MM.1S (cell line): ENCODE measurements at regions not wholly inside any gene's neighbourhood (a gene's known extent, or its start where the extent isn't known, plus 50 kb on each side); places are given as distances from the start of the nearest gene placed in this dataset.

Experiments
- DNase-seq: peaks from one replicate; pipeline ENCODE4 v3.0.0-alpha.2; 2015
- H2AFZ ChIP-seq: fragments of 300-600 bp; sonication (generic); 2 replicates; pipeline ENCODE4 v1.6.0; 2016; ENCODE audit warnings: antibody characterized with exemption, low read length
- H3F3A ChIP-seq: fragments of 300-600 bp; sonication (generic); 2 replicates; pipeline ENCODE4 v1.6.1; 2016; ENCODE audit warnings: mild to moderate bottlenecking, antibody characterized with exemption, low read length, moderate library complexity, mixed read lengths; ENCODE audit not compliant: insufficient read depth
- H3K27ac ChIP-seq: fragments of 300-600 bp; sonication (generic); 2 replicates; pipeline ENCODE4 v1.5.1; 2016; ENCODE audit warnings: mild to moderate bottlenecking, low read length
- H3K27me3 ChIP-seq: fragments of 300-600 bp; sonication (generic); replicated peaks from 2 replicates; pipeline ENCODE4 v1.6.0; 2016; ENCODE audit warnings: low read length; ENCODE audit not compliant: insufficient read depth
- H3K36me3 ChIP-seq: fragments of 300-600 bp; sonication (generic); replicated peaks from 2 replicates; pipeline ENCODE4 v1.6.1; 2016; ENCODE audit warnings: mild to moderate bottlenecking, low read length, mixed read lengths; ENCODE audit not compliant: insufficient read depth
- H3K4me1 ChIP-seq: fragments of 300-600 bp; sonication (generic); 2 replicates; pipeline ENCODE4 v1.6.1; 2016; ENCODE audit warnings: low read length, mixed read lengths
- H3K4me2 ChIP-seq: fragments of 300-600 bp; sonication (generic); 2 replicates; pipeline ENCODE4 v1.6.0; 2016; ENCODE audit warnings: low read depth, low read length
- H3K4me3 ChIP-seq: fragments of 300-600 bp; sonication (generic); 2 replicates; pipeline ENCODE4 v1.5.1; 2016; ENCODE audit warnings: low read length, mixed read lengths
- H3K79me2 ChIP-seq: fragments of 300-600 bp; sonication (generic); 2 replicates; pipeline ENCODE4 v1.6.1; 2016; ENCODE audit warnings: mixed run types, low read length, mixed read lengths
- H3K9ac ChIP-seq: fragments of 300-600 bp; sonication (generic); 2 replicates; pipeline ENCODE4 v1.6.1; 2016; ENCODE audit warnings: low read length, mixed read lengths
- H3K9me2 ChIP-seq: fragments of 300-600 bp; sonication (generic); replicated peaks from 2 replicates; pipeline ENCODE4 v1.6.1; 2016; ENCODE audit warnings: mild to moderate bottlenecking, low read length, mixed read lengths; ENCODE audit not compliant: insufficient read depth
- H3K9me3 ChIP-seq: fragments of 300-600 bp; sonication (generic); replicated peaks from 2 replicates; pipeline ENCODE4 v1.6.1; 2016; ENCODE audit warnings: mild to moderate bottlenecking, low read length, mixed read lengths; ENCODE audit not compliant: insufficient read depth
- H4K20me1 ChIP-seq: fragments of 300-600 bp; sonication (generic); 2 replicates; pipeline ENCODE4 v1.6.1; 2016; ENCODE audit warnings: mild to moderate bottlenecking, low read length, moderate library complexity, mixed read lengths; ENCODE audit not compliant: insufficient read depth
- CTCF ChIP-seq: fragments of 300-600 bp; sonication (generic); IDR thresholded peaks from 2 replicates; pipeline ENCODE4 v1.5.1; 2016; ENCODE audit warnings: antibody characterized with exemption, low read length, mixed read lengths
- EZH2 ChIP-seq: fragments of 300-600 bp; sonication (generic); optimal IDR thresholded peaks from 2 replicates; pipeline ENCODE3; 2017; ENCODE audit warnings: low read depth, mild to moderate bottlenecking, antibody characterized with exemption, low read length, mixed read lengths
- EZH2phosphoT487 ChIP-seq: fragments of 300-600 bp; sonication (generic); IDR thresholded peaks from 2 replicates; pipeline ENCODE4 v1.6.1; 2018; ENCODE audit warnings: antibody characterized with exemption, low read length

GRCh38 chr12:87074781-87075180 lies 818.6 kb upstream of the MGAT4C start:
- DNase-seq = no peak
- Histone ChIP-seq H3K36me3 (no peaks in the 10 kb centered on the region), H4K20me1 (no peaks in the 10 kb centered on the region), H3K9me2 (no peaks in the 10 kb centered on the region), H3K4me1 (no peaks in the 10 kb centered on the region), H3K79me2 (no peaks in the 10 kb centered on the region), H3K27ac (no peak overlapping the region), H3K9me3 (no peaks in the 10 kb centered on the region), H3K27me3 (no peaks in the 10 kb centered on the region), H3K4me3 (no peak overlapping the region), H3K4me2 (no peak overlapping the region), H3F3A (no peaks in the 10 kb centered on the region), H2AFZ (no peak overlapping the region), H3K9ac (no peak overlapping the region)
- TF ChIP-seq EZH2phosphoT487 = no peak
- no peak for TF ChIP-seq CTCF
- TF ChIP-seq EZH2 = no peak

GRCh38 chr12:87066326-87066725 lies 810.1 kb upstream of the MGAT4C start:
- H3K4me3 ChIP-seq = no peak overlapping the region
- no peak overlapping the region for H3K27ac ChIP-seq
- H3K4me1 ChIP-seq = no peaks in the 10 kb centered on the region
- no peak overlapping the region for H2AFZ ChIP-seq
- no peaks in the 10 kb centered on the region for H3K79me2 ChIP-seq
- no peaks in the 10 kb centered on the region for H3K9me2 ChIP-seq
- no peaks in the 10 kb centered on the region for H3K36me3 ChIP-seq
- no peak overlapping the region for H3K9ac ChIP-seq
- H3K9me3 ChIP-seq = no peaks in the 10 kb centered on the region
- H3K27me3 ChIP-seq = no peaks in the 10 kb centered on the region
- no peak for TF ChIP-seq EZH2
- TF ChIP-seq EZH2phosphoT487 = no peak
- no peak for TF ChIP-seq CTCF
- no peak overlapping the region for H3K4me2 ChIP-seq
- no peaks in the 10 kb centered on the region for H4K20me1 ChIP-seq
- no peak for DNase-seq
- no peaks in the 10 kb centered on the region for H3F3A ChIP-seq

GRCh38 chr12:87059231-87059630 lies 803.0 kb upstream of the MGAT4C start:
- H3K79me2 ChIP-seq = no peaks in the 10 kb centered on the region
- no peak for DNase-seq
- H2AFZ ChIP-seq = no peak overlapping the region
- H3K9me3 ChIP-seq = no peaks in the 10 kb centered on the region
- no peaks in the 10 kb centered on the region for H3K9me2 ChIP-seq
- no peaks in the 10 kb centered on the region for H4K20me1 ChIP-seq
- H3K27me3 ChIP-seq = no peaks in the 10 kb centered on the region
- no peak for TF ChIP-seq EZH2phosphoT487
- no peak for TF ChIP-seq EZH2
- no peak for TF ChIP-seq CTCF
- H3K4me1 ChIP-seq = no peaks in the 10 kb centered on the region
- H3K36me3 ChIP-seq = no peaks in the 10 kb centered on the region
- H3K27ac ChIP-seq = no peak overlapping the region
- H3K4me3 ChIP-seq = no peak overlapping the region
- H3K9ac ChIP-seq = no peak overlapping the region
- H3K4me2 ChIP-seq = no peak overlapping the region
- no peaks in the 10 kb centered on the region for H3F3A ChIP-seq
